ENCODE measurements at regions not wholly inside any gene's neighbourhood (a gene's known extent, or its start where the extent isn't known, plus 50 kb on each side); places are given as distances from the start of the nearest gene placed in this dataset.

GRCh38 chr7:84422790-84423189 lies 228.2 kb upstream of the SEMA3A start:
- H3K36me3 Mint-ChIP-seq (ENCODE audit: insufficient read depth in 2 of 2), result peaks cover 0 to 5% of the 10 kb centered on the region in 2 donors
- H3K27ac Mint-ChIP-seq, result no peak overlapping the region
- DNase-seq (no peak), ATAC-seq (replicated peaks in 1 of 2) (no peak)
- no peak overlapping the region for H3K4me3 Mint-ChIP-seq
- H3K4me1 Mint-ChIP-seq (ENCODE audit: low read depth), result no peaks in the 10 kb centered on the region
- H3K27me3 Mint-ChIP-seq (ENCODE audit: low read depth), result no peaks in the 10 kb centered on the region
- H3K9me3 Mint-ChIP-seq, result peaks cover 5 to 10% of the 10 kb centered on the region in 2 donors

- no peaks in the 10 kb centered on the region for H3K9me3 Mint-ChIP-seq
- no peak overlapping the region for H3K4me3 Mint-ChIP-seq
- no peaks in the 10 kb centered on the region for H3K36me3 Mint-ChIP-seq (ENCODE audit: insufficient read depth in 2 of 2)
- H3K27ac Mint-ChIP-seq, result no peak overlapping the region
- ATAC-seq (replicated peaks in 1 of 2) (no peak), DNase-seq (no peak)
- H3K4me1 Mint-ChIP-seq (ENCODE audit: low read depth), result no peaks in the 10 kb centered on the region
- no peaks in the 10 kb centered on the region for H3K27me3 Mint-ChIP-seq (ENCODE audit: low read depth)
These were observed 217.8 kb upstream of the SEMA3A start for GRCh38 chr7:84412161-84412969.

GRCh38 chr7:84399661-84400060 lies 205.1 kb upstream of the SEMA3A start:
- Mint-ChIP-seq H3K4me3 (no peak overlapping the region), H3K27ac (no peak overlapping the region), H3K27me3 (ENCODE audit: low read depth) (no peaks in the 10 kb centered on the region), H3K4me1 (ENCODE audit: low read depth) (no peaks in the 10 kb centered on the region), H3K9me3 (peaks cover 8 to 13% of the 10 kb centered on the region in 2 donors), H3K36me3 (ENCODE audit: insufficient read depth in 2 of 2) (peaks cover 2 to 7% of the 10 kb centered on the region in 2 donors)
- ATAC-seq (replicated peaks in 1 of 2) (no peak), DNase-seq (no peak)

- Mint-ChIP-seq H3K27ac (no peak overlapping the region), H3K27me3 (ENCODE audit: low read depth) (no peaks in the 10 kb centered on the region), H3K4me1 (ENCODE audit: low read depth) (no peaks in the 10 kb centered on the region), H3K36me3 (ENCODE audit: insufficient read depth in 2 of 2) (no peaks in the 10 kb centered on the region), H3K9me3 (no peaks in the 10 kb centered on the region), H3K4me3 (no peak overlapping the region)
- ATAC-seq (replicated peaks in 1 of 2) (no peak), DNase-seq (no peak)
These were observed 199.6 kb upstream of the SEMA3A start for GRCh38 chr7:84394219-84394618.

- DNase-seq, result no peak
- H3K27me3 Mint-ChIP-seq (ENCODE audit: low read depth), result no peaks in the 10 kb centered on the region
- H3K4me1 Mint-ChIP-seq (ENCODE audit: low read depth), result no peaks in the 10 kb centered on the region
- H3K4me3 Mint-ChIP-seq, result no peak overlapping the region
- ATAC-seq (replicated peaks in 1 of 2), result no peak
- H3K36me3 Mint-ChIP-seq (ENCODE audit: insufficient read depth in 2 of 2), result no peaks in the 10 kb centered on the region
- H3K9me3 Mint-ChIP-seq, result no peaks in the 10 kb centered on the region
- H3K27ac Mint-ChIP-seq, result no peak overlapping the region
These were observed 199.2 kb upstream of the SEMA3A start for GRCh38 chr7:84393786-84394185.

- Mint-ChIP-seq H3K27ac (no peak overlapping the region), H3K9me3 (no peaks in the 10 kb centered on the region), H3K36me3 (ENCODE audit: insufficient read depth in 2 of 2) (no peaks in the 10 kb centered on the region), H3K4me1 (ENCODE audit: low read depth) (no peaks in the 10 kb centered on the region), H3K4me3 (no peak overlapping the region), H3K27me3 (ENCODE audit: low read depth) (no peaks in the 10 kb centered on the region)
- DNase-seq, result no peak
- ATAC-seq (replicated peaks in 1 of 2), result no peak
These were observed 196.3 kb upstream of the SEMA3A start for GRCh38 chr7:84390845-84391244.

- H3K27ac Mint-ChIP-seq, result no peak overlapping the region
- H3K9me3 Mint-ChIP-seq, result no peaks in the 10 kb centered on the region
- ATAC-seq (replicated peaks in 1 of 2) (no peak), DNase-seq (no peak)
- no peaks in the 10 kb centered on the region for H3K27me3 Mint-ChIP-seq (ENCODE audit: low read depth)
- no peaks in the 10 kb centered on the region for H3K36me3 Mint-ChIP-seq (ENCODE audit: insufficient read depth in 2 of 2)
- H3K4me3 Mint-ChIP-seq, result no peak overlapping the region
- no peaks in the 10 kb centered on the region for H3K4me1 Mint-ChIP-seq (ENCODE audit: low read depth)
These were observed 194.7 kb upstream of the SEMA3A start for GRCh38 chr7:84389242-84389641.

- no peak overlapping the region for H3K27ac Mint-ChIP-seq
- ATAC-seq (replicated peaks in 1 of 2), result no peak
- no peaks in the 10 kb centered on the region for H3K27me3 Mint-ChIP-seq (ENCODE audit: low read depth)
- no peak for DNase-seq
- no peaks in the 10 kb centered on the region for H3K4me1 Mint-ChIP-seq (ENCODE audit: low read depth)
- H3K4me3 Mint-ChIP-seq, result no peak overlapping the region
- H3K9me3 Mint-ChIP-seq, result no peaks in the 10 kb centered on the region
- no peaks in the 10 kb centered on the region for H3K36me3 Mint-ChIP-seq (ENCODE audit: insufficient read depth in 2 of 2)
These were observed 193.0 kb upstream of the SEMA3A start for GRCh38 chr7:84387595-84387994.

- no peaks in the 10 kb centered on the region for H3K9me3 Mint-ChIP-seq
- no peaks in the 10 kb centered on the region for H3K27me3 Mint-ChIP-seq (ENCODE audit: low read depth)
- H3K4me3 Mint-ChIP-seq, result no peak overlapping the region
These were observed 189.8 kb upstream of the SEMA3A start for GRCh38 chr7:84384417-84384816.

GRCh38 chr7:84379446-84379845 lies 184.9 kb upstream of the SEMA3A start:
- peaks cover 0 to 3% of the 10 kb centered on the region in 2 donors for H3K9me3 Mint-ChIP-seq
- ATAC-seq (replicated peaks in 1 of 2), result no peak
- H3K27me3 Mint-ChIP-seq (ENCODE audit: low read depth), result no peaks in the 10 kb centered on the region

More at GRCh38 chr7:84384417-84384816, 189.8 kb upstream of the SEMA3A start:
- no peak overlapping the region for H3K27ac Mint-ChIP-seq
- ATAC-seq (replicated peaks in 1 of 2) (no peak), DNase-seq (no peak)
- no peaks in the 10 kb centered on the region for H3K36me3 Mint-ChIP-seq (ENCODE audit: insufficient read depth in 2 of 2)
- H3K4me1 Mint-ChIP-seq (ENCODE audit: low read depth), result no peaks in the 10 kb centered on the region

GRCh38 chr7:84372712-84373111 lies 178.1 kb upstream of the SEMA3A start:
- ATAC-seq (replicated peaks in 1 of 2) (no peak), DNase-seq (no peak)
- no peak overlapping the region for H3K4me3 Mint-ChIP-seq
- H3K4me1 Mint-ChIP-seq (ENCODE audit: low read depth), result no peaks in the 10 kb centered on the region
- H3K27me3 Mint-ChIP-seq (ENCODE audit: low read depth), result no peaks in the 10 kb centered on the region
- H3K36me3 Mint-ChIP-seq (ENCODE audit: insufficient read depth in 2 of 2), result no peaks in the 10 kb centered on the region
- no peak overlapping the region for H3K27ac Mint-ChIP-seq
- H3K9me3 Mint-ChIP-seq, result peaks cover 0 to 3% of the 10 kb centered on the region in 2 donors

More at GRCh38 chr7:84379446-84379845, 184.9 kb upstream of the SEMA3A start:
- no peak for DNase-seq
- Mint-ChIP-seq H3K27ac (no peak overlapping the region), H3K36me3 (ENCODE audit: insufficient read depth in 2 of 2) (no peaks in the 10 kb centered on the region), H3K4me1 (ENCODE audit: low read depth) (no peaks in the 10 kb centered on the region), H3K4me3 (no peak overlapping the region)

GRCh38 chr7:84372155-84372621 lies 177.6 kb upstream of the SEMA3A start:
- Mint-ChIP-seq H3K36me3 (ENCODE audit: insufficient read depth in 2 of 2) (no peaks in the 10 kb centered on the region), H3K27me3 (ENCODE audit: low read depth) (no peaks in the 10 kb centered on the region), H3K9me3 (peaks cover 0 to 2% of the 10 kb centered on the region in 2 donors), H3K4me1 (ENCODE audit: low read depth) (no peaks in the 10 kb centered on the region), H3K27ac (no peak overlapping the region), H3K4me3 (no peak overlapping the region)
- DNase-seq, result no peak
- ATAC-seq (replicated peaks in 1 of 2), result no peak

GRCh38 chr7:84370114-84370513 lies 175.5 kb upstream of the SEMA3A start:
- Mint-ChIP-seq H3K27me3 (ENCODE audit: low read depth) (no peaks in the 10 kb centered on the region), H3K4me1 (ENCODE audit: low read depth) (no peaks in the 10 kb centered on the region), H3K36me3 (ENCODE audit: insufficient read depth in 2 of 2) (no peaks in the 10 kb centered on the region), H3K9me3 (no peaks in the 10 kb centered on the region), H3K4me3 (no peak overlapping the region), H3K27ac (no peak overlapping the region)
- no peak for ATAC-seq (replicated peaks in 1 of 2)
- DNase-seq, result no peak

- no peak for ATAC-seq (replicated peaks in 1 of 2)
- Mint-ChIP-seq H3K4me3 (no peak overlapping the region), H3K4me1 (ENCODE audit: low read depth) (no peaks in the 10 kb centered on the region), H3K9me3 (no peaks in the 10 kb centered on the region), H3K27ac (no peak overlapping the region), H3K27me3 (ENCODE audit: low read depth) (no peaks in the 10 kb centered on the region), H3K36me3 (ENCODE audit: insufficient read depth in 2 of 2) (no peaks in the 10 kb centered on the region)
- no peak for DNase-seq
These were observed 173.5 kb upstream of the SEMA3A start for GRCh38 chr7:84368122-84368521.
